ENCODE measurements at regions not wholly inside any gene's neighbourhood (a gene's known extent, or its start where the extent isn't known, plus 50 kb on each side); places are given as distances from the start of the nearest gene placed in this dataset.
A peak's percentile ranks its signal among the peaks of the same experiment; 100 is the strongest.
"Not testable (repeated sequence)": the region's sequence is repeated elsewhere in the genome, so short reads cannot be mapped to it uniquely, and the experiment has no call there.

DNA sequence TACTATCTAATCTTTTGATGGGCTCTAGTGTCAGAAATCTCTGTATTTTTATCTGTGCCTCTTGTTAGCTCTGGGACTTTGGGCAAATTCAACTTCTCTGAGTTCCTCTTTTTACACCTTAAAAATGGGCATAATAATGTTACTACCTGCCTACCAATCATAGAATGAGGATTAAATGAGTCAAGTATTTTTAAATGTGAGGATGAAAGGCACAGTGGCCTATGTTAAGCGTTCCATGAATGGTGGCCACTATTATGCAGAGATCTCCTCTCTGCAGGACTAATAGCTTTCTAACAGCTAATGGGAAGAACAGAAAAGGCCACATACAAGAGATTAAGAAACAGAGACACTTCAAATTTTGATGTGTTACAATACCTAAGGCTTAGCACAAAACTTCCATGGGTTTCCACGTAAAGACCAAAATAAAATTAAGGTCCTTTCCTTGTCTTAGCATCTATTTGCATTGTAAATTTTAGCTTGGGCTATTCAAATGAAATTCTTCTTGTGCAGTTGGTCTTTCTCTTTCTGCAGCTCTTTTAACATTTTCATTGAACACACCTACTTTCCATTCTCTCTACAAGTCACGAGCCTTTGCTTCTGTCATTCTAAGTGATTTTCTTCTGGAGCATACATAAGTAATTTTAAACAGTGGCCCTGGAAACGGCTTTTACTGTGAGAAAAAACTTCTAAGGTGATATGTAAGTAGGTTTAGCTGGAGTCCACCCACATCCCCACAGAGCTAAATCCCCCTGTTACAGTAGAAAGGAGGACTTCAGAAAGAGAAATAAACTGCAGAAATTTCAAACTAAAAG lies 117.9 kb upstream of the MED14 start:
- DNase-seq (ENCODE audit: low read depth in 2 of 2) = no peak

DNA sequence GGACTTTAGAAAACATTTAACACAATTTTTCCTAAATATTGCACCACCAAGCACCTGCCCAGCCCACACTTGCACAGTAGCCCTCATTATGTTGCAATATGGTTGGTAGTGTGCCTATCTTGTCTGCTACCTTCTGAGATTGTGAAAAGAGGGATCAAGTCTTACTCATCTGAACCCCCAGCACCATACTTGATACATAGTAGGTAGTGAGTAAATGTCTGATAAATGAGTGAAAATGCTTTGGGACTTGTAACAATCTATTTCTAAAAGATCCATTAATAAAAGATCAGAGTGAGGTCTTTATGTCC lies 118.4 kb upstream of the MED14 start:
- no peak for DNase-seq (ENCODE audit: low read depth in 2 of 2)

DNA sequence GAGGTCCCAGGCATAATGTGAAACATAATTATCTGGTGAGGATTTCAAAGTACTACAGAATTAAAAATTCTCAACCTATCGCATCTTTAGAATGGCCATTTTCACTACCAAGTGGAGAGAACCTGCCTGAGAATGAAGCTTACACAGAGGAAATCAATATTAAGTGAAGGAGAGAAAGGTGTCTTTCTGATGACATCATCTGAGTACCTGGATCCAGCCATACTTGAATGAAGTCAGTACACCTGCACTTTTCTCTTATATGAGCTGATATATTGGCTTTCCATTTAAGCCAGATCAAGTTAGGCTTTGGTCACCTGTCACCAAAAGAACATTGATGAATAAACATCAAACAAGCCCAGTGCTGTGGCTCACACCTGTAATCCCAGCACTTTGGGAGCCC lies 118.9 kb upstream of the MED14 start:
- DNase-seq (ENCODE audit: low read depth in 2 of 2) = no peak

DNA sequence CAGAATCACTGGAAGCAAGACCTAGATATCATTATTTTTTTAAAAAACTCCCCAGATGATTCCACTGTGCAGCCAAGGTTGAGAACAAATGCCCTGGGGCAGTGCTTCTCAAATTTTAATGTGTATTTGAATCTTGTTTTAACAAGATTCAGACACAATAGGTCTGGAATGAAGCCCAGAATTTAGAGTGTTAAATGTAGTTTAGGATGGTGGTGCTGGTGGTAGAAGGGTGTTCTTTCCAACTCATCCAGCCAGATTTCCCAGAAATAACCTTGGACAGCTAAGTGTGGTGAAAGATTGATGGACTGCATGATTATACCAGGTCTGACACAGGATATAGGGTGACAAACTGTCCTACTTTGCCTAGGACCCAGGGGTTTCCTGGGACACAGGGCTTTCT lies 120.1 kb upstream of the MED14 start:
- no peak for DNase-seq (ENCODE audit: low read depth in 2 of 2)

DNA sequence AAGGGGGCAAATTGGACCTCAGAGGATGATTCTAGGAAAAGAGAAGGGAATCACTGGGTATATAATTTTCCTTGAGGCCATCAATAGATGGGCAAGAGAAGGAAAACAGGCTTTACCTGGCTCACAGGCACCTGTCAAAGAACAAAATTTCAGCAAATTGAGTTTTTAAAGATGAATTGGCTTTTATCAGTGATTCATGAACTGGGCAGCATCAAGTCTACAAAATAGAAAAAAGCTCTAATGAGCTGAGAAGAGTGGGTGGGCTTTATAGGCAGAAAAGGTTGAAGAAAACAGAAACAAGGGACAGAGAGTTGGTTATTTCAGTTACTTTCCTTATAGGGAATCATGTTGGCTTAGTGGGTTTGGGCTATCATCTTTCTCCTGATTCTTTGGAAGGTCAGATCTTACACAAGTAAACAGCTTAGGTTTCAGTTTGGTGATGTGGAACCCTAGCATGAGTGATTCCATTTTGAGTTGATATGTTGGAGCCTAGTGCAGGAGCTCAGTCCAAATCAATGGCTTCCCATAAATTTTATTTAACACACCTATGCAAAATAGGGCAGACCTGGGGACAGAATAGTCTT lies 120.7 kb upstream of the MED14 start:
- no peak for DNase-seq (ENCODE audit: low read depth in 2 of 2)

DNA sequence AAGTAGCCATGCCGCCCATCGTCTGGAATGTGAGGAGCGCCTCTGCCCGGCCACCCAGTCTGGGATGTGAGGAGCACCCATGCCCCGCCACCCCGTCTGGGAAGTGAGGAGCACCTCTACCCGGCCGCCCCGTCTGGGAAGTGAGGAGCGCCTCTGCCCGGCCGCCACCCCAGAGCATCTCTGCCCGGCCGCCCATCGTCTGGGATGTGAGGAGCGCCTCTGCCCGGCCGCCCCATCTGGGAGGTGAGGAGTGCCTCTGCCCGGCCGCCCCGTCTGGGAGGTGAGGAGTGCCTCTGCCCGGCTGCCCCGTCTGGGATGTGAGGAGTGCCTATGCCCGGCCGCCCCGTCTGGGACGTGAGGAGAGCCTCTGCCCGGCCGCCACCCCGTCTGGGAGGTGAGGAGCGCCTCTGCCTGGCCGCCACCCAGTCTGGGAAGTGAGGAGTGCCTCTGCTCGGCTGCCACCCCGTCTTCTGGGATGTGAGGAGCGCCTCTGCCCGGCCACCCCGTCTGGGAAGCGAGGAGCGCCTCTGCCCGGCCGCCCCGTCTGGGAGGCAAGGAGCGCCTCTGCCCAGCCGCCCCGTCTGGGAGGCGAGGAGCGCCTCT lies 126.7 kb upstream of the MED14 start:
- not testable (repeated sequence) for DNase-seq (ENCODE audit: low read depth in 2 of 2)

DNA sequence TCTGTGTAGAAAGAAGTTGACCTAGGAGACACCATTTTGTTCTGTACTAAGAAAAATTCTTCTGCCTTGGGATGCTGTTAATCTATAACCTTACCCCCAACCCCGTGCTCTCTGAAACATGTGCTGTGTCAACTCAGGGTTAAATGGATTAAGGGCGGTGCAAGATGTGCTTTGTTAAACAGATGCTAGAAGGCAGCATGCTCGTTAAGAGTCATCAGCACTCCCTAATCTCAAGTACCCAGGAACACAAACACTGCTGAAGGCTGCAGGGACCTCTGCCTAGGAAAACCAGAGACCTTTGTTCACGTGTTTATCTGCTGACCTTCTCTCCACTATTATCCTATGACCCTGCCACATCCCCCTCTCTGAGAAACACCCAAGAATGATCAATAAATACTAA lies 127.9 kb upstream of the MED14 start:
- DNase-seq (ENCODE audit: low read depth in 2 of 2) = not testable (repeated sequence)

DNA sequence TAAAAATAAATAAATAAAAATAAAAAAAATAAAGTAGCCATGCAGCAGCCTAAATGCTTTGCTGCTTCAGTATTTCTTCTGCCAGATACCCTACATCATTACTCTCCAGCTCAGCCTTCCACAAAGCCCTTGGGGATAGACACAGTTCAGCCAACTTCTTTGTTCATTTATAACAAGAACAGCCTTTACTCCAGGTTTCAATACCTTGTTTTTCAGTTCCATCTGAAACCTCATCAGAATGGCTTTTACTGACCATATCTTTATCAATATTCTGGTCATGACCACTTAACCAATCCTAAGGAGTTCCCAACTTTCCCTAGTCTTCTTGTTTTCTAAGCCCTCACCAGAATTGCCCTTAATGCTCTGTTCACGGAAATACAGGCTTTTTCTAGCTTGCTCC lies 128.3 kb upstream of the MED14 start:
- no peak for DNase-seq (ENCODE audit: low read depth in 2 of 2)

DNA sequence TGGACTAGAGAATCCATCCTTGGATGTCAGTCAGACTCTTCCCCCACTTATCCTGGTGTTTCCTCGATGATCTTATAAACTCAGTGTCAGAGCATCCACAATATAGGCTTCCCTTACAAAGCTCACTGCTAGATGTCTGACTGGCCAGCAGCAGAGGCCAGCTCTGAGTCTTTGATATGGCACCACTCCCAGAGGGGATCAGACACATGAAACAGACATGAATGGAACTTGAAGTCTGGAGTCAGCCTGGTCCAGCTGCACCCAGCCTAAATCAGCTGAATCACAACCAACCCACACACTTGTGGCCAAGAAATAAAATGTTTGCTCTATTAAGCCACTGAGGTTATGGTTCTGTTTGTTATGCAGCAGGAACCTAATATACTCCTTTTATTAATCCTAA lies 129.6 kb upstream of the MED14 start:
- no peak for DNase-seq (ENCODE audit: low read depth in 2 of 2)

DNA sequence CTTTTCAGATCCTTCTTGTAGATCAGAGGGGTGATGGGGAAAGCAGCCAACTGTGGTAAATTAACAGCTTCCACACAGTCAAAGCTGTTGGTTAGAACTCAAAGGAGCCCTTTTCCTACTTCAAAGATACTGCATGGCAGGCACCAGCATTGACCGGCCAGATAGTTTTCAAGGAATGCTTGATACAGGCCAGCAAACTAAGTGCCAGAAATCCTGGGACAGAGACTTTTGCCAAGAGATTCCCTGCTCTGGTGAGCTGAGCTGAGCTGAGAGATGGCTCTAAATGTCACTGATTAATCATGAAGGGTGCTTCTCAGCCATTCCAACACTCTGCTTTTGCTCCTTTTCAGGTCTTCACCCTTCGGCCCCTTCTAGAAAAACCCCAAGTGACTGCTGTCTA lies 131.6 kb upstream of the MED14 start:
- DNase-seq (ENCODE audit: low read depth in 2 of 2) = no peak

DNA sequence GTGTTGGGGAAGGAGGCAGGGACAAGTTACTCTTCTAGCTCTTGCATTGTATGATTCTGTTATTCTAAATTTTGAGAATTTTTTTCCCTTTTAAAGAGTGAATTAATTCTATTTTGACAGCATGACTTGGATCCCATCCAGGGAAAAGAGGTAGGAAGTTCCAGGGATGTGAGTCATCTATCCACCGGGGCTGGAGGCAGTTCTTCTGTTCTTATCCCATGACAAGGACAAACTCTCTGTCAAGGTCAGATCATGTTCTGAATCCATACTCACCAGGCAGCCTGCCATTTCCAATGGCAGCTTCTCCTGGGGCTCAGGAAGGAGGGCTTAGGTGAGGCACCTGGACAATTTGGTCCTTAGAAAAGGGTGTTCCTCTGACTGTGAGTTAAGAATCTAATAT lies 132.0 kb upstream of the MED14 start:
- no peak for DNase-seq (ENCODE audit: low read depth in 2 of 2)

DNA sequence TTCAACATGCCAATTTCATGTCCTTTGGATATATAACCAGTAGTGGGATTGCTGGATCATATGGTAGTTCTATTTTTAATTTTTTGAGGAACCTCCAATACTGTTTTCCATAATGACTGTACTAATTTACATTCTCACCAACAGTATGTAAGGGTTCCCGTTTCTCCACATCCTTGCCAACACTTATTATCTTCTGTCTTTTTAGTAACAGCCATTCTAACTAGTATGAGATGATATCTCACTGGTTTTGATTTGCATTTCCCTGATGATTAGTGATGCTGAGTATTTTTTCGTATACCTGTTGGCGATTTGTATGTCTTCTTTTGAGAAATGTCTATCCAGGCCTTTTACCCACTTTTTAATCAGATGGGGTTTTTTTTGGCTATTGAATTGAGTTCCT lies 133.5 kb upstream of the MED14 start:
- no peak for DNase-seq (ENCODE audit: low read depth in 2 of 2)

DNA sequence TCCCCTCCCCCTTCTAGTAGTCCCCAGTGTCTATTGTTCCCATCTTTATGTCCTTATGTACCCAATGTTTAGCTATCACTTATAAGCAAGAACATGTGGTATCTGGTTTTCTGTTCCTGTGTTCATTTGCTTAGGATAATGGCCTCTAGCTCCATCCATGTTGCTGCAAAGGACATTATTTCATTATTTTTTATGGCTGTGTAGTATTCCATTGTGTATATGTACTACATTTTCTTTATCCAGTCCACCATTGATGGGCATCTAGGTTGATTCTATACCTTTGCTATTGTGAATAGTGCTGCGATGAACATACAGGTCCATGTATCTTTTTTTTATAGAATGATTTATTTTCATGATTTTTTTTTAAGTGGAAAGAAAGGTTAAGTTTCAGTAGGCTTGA lies 135.6 kb upstream of the MED14 start:
- DNase-seq (ENCODE audit: low read depth in 2 of 2) = not testable (repeated sequence)

DNA sequence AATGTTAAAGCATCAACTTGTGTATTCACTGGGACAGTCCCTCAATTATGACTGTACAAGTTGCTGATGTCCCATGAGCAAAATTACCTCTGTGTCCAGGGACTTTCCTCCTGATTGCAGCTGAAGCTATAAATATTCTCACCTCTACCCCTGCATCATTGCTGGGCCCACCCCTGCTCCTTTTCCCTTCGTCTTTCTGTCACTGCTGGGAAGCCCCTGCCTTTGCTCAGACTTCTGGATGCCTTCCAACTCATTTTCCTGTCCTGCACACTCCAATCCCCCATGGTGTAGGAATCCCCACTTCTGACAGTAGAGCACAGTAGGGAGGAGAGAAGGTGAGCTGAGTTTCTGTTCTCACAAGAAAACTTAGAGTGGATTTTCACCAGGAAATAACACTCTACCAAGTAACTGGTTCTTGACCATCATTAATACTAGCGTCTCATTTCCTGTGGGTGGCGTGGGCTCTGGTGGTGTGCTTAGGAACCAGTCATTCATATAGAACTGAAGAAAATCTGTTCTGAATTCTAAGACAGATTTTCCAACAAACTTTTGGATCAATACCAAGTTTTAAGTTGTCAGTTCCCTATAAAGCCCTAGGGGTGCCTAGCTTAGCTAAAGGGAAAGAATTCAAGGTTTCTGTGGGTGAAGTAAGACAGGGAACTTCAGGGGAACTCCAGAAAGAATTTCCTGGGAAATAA lies 136.2 kb upstream of the MED14 start:
- peak; percentile 0 for DNase-seq (ENCODE audit: low read depth in 2 of 2)

DNA sequence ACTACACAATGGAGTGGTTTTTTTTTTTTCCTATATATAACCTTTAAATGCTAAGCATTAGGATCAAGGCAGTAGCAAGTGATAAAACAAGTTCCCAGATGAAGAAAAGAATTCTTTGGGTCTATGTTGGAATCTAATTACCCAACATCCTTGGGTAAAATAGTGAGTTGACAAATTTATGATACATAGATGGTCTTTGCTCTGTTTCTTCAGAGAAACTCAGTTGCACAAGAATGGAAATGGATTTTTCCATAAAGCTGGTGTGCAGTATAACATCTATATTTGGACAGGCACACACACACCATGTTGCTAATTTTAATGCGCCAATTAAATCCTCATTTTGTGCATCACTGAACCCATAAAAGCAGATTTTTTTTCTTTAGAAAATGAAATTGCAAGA lies 137.0 kb upstream of the MED14 start:
- DNase-seq (ENCODE audit: low read depth in 2 of 2) = no peak

DNA sequence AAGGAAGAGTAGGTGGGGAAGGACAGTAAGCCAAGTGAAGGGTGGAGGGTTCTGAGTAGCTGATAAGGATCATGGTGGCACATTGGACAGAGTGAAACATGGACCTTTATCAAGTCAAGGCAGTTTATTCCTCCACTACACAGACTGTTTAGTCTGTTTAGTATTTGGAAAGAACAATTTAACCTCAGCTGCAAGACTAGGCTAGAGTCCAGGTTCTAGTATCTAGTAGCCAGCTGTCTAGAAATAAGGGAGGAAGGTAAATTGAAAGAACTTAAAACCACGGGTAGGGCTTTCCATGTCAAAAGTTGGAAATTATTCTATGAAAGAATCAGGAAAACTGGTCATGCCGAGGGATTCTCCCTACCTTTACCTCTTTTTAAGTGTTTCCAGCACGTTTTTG lies 140.1 kb upstream of the MED14 start:
- DNase-seq (ENCODE audit: low read depth in 2 of 2) = no peak

DNA sequence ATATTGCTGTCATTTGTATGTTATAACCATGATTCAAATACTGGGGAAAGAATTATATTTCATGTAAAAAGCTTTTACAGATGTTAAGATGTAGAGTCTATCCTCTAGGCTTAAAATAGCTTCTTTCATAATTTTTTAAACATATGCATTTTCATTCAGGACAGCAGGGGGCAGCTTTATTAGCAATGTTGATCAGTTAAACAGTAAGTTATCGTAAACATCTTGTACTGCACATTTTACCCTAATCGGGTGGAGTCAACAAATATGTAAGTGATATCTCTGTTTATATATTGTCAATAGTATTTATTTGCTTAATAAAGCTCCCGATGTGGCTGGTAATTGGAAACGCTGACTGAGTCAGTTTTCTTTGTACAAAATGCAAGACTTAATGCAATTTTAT lies 142.5 kb upstream of the MED14 start:
- DNase-seq (ENCODE audit: low read depth in 2 of 2) = no peak

DNA sequence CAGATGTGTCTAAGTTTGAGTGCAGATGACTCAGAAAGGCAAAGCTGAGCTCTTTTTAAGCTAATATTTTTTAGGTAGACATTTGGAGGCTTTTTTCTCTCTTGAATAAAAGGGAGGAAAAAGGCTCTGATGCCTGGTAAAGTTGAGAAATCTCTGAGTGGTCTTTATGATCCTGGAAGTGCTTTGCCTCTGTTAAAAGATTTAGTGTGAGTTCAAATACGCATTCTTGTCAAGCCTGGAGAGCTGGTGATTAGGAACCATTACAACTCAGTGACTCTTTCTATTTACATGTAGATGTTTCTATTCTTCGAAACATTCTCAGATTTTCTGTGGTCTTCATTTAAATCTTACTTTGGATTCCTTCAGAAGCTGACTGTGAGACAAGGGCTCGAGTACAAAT lies 143.4 kb upstream of the MED14 start:
- no peak for DNase-seq (ENCODE audit: low read depth in 2 of 2)

DNA sequence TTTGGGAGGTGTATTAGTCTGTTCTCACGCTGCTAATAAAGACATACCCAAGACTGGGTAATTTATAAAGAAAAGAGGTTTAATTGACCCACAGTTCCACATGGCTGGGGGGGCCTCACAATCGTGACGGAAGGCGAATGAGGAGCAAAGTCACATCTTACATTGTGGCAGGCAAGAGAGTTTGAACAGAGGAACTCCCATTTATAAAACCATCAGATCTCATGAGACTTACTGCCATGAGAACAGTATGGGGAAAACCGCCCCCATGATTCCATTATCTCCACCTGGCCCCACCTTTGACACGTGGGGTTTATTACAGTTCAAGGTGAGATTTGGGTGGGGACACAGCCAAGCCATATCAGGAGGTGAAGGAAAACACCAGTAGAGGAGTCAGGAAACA lies 143.8 kb upstream of the MED14 start:
- not testable (repeated sequence) for DNase-seq (ENCODE audit: low read depth in 2 of 2)

DNA sequence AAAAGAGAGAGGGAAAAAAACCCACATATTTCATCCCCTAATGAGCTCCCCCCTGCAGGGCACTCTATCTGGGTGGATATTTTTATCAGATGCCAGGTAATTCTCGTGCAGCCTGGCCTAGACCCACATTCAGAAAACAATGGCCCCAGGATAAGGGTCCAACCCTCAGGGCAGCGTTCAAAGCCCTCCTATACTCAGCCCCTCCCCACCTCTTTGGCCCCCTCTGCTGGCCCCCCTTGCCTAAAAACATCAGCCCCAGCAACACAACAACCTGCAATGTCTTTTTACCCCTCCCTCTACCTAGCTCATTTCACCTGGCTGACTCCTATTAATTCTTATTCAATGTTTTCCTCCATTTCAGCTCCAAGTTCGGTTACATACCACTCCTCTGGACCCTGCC lies 145.4 kb upstream of the MED14 start:
- no peak for DNase-seq (ENCODE audit: low read depth in 2 of 2)

DNA sequence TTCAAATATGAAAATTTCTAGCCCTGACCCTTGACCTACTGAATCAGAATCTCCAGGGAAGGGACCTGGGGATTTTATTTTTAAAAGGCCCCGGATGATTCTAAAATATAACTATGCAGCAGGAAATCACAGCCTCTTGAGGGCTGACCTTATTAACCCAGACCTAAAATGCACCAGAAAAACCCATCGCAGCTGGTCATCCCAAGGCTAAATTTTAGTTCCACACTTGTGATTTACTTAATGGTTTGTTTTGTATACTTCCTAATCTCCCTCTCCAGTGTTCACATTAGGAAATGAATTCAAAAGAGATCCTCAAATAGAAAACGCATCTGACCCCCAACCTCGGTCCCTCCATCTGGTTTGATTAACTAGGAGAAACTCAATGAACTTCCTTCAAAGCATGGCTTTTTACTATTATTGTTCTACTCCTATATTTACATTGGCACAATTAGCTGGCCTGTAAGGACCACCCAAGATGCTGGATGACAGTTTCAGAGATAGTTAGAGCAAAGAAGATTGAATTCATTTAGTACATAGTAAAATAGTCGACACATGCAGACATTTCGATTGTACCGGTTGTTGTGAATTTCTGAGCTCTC lies 147.8 kb upstream of the MED14 start:
- no peak for DNase-seq (ENCODE audit: low read depth in 2 of 2)

DNA sequence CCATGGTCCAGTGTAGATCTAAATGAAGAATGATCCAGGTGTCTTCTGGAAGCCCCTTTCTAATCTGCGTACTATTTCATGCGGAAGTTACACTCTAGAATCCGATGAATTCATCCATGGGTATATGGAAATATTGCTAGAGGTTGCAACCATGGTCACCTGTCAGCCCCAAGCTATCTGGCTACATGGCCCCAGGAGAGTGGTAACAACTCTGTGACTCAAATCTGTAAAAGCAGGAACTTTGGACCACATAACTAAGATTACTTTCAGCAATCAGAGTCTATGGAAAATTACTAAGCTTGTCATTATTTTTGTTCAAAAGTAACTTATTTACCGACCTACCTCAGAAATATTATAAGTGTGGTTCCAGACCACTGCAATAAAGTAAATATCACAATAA lies 150.6 kb upstream of the MED14 start:
- no peak for DNase-seq (ENCODE audit: low read depth in 2 of 2)

DNA sequence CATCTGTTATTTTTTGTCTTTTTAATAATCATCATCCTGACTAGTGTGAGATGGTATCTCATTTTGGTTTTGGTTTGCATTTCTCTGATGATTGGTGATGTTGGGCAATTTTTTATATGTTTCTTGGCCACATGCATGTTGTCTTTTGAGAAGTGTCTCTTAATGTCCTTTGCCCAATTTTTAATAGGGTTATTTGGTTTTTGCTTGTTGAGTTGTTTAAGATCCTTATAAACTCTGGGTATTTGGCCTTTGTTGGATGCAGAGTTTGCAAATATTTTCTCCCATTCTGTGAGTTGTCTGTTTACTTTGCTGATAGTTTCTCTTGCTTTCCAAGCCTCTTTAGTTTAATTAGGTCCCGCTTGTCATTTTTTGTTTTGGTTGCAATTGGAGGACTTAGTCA lies 152.1 kb upstream of the MED14 start:
- no peak for DNase-seq (ENCODE audit: low read depth in 2 of 2)
